Panc1 (cell line): ENCODE measurements at regions not wholly inside any gene's neighbourhood (a gene's known extent, or its start where the extent isn't known, plus 50 kb on each side); places are given as distances from the start of the nearest gene placed in this dataset.
"Not testable (repeated sequence)": the region's sequence is repeated elsewhere in the genome, so short reads cannot be mapped to it uniquely, and the experiment has no call there.

Experiments used
- POLR2AphosphoS5 ChIP-seq: IDR thresholded peaks from 2 replicates; pipeline ENCODE4 v1.6.1; 2012; ENCODE audit warnings: mild to moderate bottlenecking, low read depth, low read length, moderate library complexity
- REST ChIP-seq, 2 experiments: IDR thresholded peaks; 2 replicates each; pipeline ENCODE4 v1.6.1; 2011 to 2012; ENCODE audit warnings: low read depth in 2 of 2, control low read depth in 1 of 2, low read length in 1 of 2, mild to moderate bottlenecking in 1 of 2, moderate library complexity in 1 of 2; ENCODE audit not compliant: insufficient read depth in 1 of 2

DNA sequence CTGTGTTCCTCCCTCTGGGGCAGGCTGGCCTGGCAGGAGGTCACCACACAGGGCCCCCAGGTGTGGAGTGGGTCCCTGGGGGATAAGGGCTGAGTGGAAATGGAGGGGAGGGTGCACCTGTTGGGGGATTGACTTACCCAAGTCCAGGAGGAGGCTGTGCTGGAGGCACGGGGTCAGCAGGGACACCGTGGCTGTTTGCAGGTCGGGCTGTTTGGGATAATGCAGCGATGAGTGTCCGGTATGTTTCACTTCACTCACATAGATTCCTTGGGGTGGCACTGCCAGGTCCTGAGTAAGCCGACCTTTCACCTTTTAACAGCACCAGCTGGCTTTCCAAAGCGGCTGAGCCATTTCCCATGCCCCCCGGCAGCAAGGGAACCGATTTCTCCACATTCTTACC lies 113.0 kb downstream of the NPIPB11 start:
- not testable (repeated sequence) for TF ChIP-seq POLR2AphosphoS5; REST (IDR thresholded peaks at IDR 0.05; ENCODE audit: insufficient read depth in 1 of 2, low read depth in 2 of 2, low read length in 1 of 2)
